CD4-positive, alpha-beta T cell treated with Interleukin-6 for 4 hours (primary cell): ENCODE measurements at regions not wholly inside any gene's neighbourhood (a gene's known extent, or its start where the extent isn't known, plus 50 kb on each side); places are given as distances from the start of the nearest gene placed in this dataset.
"Not testable (repeated sequence)": the region's sequence is repeated elsewhere in the genome, so short reads cannot be mapped to it uniquely, and the experiment has no call there.

Experiments used
- DNase-seq: peaks from one replicate; pipeline ENCODE4 v3.0.0-alpha.2; 2020; ENCODE audit warnings: mixed read lengths

DNA sequence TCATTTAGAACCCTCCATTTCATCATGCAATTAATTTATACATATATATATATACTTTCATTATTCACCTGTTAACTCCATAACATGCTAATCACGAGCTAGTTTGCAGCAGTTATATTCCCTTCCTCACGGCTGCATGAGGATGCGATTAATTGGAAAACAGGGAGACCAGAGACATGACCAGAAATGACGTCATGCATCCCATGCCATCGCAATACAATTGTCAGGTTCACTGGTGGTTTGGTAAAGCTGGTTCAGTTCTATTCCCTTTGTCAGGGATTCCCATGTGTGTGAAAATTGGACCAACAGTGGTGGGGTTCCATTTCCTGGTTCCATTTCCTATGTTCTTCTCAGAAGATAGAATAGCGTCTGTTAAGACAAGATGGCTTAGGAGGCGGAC is 440.4 kb upstream of the ERCC4 start:
- DNase-seq: no peak

DNA sequence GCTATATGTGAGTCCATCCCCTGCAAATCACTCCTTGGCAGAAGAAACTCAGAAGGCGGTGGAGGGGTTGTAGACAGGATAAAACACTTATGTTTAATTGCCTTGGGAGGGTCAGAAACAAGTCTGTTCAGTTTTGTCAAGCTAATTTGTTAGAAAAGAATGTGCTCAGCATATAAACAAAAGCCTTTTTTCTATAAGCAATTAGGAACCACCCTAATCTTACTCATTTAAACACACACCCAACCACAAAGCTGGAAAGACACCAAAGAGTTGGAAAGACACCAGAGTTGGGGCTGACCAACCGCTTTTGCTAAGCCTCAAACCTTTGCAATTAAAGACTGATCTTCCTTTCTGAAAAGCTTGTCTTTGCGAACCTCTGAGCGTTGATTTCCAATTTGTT is 439.2 kb upstream of the ERCC4 start:
- no peak for DNase-seq

DNA sequence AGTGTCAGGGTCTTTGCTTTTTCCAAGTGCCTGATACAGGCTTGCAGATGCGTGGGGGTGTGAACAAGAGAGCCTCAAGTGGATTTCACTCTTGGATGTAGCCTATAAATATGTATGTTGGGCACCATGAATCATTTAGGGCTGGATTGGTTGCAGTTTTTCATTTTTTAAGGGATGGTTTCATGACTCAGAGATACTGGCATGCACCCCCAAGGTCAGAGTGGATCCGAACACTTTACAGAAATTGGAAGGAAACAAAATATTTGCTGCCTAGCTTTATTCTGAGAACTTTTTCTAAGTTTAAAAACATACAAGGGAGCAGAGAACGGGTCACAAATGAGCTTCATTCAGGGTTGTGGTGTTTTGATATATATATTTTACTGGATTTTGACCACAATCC is 436.8 kb upstream of the ERCC4 start:
- DNase-seq: no peak

DNA sequence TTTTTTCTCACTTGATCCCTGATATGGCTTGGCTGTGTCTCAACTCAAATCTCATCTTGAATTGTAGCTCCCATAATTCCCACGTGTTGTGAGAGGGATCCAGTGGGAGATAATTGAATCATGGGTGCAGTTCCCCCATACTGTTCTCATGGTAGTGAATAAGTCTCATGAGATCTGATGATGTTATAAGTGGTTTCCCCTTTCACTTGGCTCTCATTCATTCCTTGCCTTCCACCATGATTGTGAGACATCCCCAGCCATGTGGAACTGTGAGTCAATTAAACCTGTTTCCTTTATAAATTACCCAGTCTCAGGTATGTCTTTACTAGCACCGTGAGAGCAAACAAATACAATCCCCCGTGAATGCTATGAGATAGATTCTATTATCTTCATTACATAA is 430.5 kb upstream of the ERCC4 start:
- not testable (repeated sequence) for DNase-seq

DNA sequence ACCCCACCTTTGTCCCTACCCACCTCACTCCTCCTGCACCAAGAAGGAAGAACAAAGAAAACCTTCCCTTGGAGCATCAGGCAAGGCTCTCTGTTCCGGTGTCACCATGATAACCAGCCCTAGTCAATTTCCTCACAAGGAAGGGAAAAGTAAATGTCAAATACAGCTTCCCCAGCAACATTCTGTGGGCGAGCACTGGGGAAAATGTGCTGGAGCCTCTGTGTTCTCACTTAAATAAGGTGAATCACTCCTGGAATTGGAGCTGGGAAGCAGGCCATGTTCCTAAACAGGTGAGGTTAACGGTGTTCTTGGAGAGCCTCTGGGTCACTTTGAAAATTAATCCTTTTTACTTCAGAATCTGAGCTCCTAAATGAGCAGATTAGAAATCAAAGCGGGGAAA is 427.9 kb upstream of the ERCC4 start:
- no peak for DNase-seq

DNA sequence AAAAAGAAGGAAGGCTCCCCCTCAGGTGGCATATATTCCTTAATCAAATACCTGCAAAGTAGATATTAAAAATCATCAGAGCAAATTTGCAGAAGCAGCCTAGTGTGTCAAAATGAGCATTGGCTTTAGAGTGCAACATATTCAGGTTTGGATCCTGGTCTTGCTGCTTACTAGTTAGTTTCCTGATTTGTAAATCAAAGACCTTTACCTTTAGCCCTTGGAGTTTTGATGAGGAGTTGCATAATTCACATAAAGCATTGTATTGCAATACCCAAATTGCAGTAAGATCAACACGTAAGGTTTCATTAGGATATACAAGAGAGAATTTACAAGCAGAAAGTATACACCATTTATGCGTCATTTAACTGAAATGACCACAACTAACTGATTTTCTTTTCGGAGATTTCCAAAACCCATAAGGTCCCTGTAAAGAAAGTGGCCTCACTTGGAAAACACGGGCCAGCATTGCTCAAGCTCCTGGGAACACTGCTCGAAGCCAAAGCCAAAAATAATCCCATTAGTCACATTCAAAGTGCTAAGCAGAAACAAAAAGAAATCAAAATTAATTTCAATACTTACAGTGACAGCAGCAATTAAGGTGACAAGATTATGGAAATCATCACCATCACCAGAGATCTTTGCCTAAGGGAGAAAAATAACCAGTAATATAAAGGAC is 415.9 kb upstream of the ERCC4 start:
- no peak for DNase-seq

DNA sequence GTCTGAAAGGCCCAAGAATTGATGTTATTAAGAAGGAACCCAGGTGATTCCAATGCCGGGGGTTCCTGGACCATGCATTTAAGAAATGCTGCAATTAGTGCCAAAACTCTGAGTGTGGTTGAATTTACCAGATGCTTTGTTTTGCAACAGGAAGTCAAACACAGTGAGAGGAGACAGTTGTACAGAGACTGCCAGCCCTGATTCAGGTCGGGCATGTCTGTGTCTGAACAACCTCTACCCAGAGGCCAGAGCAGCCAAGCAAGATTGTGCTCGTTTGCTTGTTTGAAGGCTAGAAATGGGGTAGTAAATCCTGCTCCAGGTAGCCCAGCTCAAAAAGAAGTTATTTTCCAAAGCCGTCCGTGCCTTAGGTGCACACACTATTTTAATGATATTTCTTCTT is 412.4 kb upstream of the ERCC4 start:
- DNase-seq: no peak

DNA sequence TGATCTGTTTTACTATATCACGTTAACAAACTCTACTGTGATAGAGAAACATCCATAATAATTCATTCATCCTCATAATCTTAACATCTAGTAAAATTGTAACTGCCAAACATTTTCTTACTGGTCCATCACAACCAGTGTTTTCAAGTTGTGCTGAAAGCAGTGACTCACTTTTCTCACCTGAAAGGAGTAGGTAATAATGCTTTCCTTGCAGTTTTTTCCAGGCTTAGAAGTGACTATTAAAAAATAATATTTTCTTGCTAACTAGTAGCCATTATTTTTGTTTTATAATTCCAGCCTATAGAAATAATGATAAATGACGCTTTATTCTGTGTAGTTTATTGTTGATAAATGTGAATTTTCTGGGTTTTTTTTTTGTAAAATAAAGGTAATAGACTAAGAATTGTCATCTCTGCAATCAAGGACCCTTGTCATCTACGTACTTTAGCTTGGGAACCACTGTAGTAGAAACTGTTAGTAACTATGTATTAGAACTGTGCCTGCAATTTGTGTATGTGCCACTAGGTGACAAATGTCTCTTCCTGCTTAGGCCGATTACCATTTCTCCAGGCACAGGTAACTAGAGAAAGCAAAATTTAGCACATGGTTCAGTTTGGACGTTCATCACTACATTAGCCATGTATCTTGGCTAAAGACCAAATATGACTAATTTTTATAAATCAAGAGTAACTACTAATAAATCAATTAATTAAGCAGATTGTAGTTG is 409.4 kb upstream of the ERCC4 start:
- no peak for DNase-seq

DNA sequence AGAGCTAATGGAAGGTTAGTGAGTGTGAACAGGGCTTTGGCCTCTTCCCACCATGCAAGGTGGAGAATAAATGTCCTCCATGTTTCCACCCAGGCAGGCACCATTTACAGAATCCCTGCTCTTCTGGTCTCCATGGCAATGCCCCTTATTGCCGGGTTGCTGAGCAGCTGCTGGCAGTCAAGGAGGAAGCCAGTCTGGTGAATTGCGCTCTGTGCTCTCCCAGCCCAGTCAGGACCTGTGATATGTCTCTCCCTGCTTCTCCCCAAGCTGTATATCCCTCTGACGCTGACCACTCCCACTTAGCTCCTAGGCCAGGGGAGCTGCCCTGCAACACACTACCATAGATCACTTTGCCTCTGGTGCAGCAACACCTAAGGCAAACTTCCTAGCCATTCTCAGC is 402.1 kb upstream of the ERCC4 start:
- no peak for DNase-seq

DNA sequence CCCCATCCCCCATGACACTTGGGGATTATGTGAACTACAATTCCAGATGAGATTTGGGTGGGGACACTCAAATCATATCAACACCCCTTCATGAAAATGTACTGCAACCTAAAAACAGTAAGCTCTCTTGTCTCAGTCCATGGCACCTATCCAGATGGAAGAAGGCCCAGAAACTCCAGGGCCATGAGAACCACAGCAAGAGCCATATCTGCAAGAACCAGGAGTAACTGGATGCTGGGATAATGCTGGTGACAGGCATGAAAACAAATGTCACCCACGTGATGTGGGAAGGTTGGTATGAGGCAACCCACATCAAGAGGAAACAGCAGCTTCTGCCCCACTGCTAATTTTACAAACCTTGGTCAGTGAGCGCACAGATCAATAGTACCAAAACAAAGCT is 400.1 kb upstream of the ERCC4 start:
- no peak for DNase-seq

DNA sequence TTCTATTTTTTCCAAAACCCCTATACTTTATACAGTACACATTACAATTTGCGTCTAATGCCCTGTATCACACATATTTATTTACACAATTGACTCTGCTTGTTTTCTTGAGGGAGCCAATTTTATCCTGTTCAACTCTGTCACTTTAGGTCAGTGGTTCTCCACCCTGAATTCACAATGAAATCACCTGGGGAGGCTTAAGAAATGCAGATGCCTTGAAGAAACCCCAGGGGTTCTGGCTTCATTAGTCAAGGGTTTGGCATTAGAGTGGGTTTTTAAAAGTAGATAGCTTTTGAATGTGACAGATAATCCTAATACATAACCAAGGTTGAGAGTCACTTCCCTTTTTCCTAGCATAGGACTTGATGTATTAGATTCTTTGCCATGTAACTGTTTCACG is 398.6 kb upstream of the ERCC4 start:
- DNase-seq: no peak

DNA sequence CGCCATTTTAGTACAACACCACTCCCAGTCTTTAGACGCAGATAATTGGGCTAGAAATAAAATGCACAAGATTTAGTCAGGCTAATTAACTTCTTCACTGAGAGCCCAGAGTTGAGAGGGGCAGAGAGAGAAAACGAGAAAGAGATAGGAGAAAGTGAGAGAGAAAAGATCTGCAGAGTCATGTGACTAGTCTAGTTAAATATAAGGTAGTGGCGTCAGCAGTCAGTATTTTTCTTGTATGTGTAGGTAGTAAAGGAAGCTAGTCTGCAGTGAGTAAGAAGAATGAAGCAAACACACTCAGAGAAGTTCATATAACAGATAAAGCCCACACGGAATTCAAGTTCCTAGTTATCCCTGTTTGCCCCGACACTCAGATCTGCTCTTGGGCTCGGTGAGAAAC is 392.6 kb upstream of the ERCC4 start:
- DNase-seq: no peak

DNA sequence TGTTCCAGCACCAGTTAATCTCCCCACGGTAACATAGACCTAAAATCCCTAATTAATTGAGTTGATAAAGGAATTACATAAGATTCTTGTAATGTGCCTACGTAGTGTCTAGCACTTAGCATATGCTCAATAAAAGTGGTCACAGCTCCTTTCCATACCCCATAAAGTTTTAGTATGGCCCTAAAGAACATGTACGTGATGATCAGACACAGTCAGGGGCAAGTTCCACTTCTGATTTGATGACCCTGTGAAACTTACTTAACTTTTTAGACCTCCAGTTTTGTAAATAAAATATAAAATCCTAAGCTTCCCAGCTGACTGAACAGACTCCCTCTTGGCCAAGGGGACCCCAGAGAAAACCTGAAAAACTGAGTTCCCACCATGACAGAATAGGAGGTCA is 391.3 kb upstream of the ERCC4 start:
- no peak for DNase-seq

DNA sequence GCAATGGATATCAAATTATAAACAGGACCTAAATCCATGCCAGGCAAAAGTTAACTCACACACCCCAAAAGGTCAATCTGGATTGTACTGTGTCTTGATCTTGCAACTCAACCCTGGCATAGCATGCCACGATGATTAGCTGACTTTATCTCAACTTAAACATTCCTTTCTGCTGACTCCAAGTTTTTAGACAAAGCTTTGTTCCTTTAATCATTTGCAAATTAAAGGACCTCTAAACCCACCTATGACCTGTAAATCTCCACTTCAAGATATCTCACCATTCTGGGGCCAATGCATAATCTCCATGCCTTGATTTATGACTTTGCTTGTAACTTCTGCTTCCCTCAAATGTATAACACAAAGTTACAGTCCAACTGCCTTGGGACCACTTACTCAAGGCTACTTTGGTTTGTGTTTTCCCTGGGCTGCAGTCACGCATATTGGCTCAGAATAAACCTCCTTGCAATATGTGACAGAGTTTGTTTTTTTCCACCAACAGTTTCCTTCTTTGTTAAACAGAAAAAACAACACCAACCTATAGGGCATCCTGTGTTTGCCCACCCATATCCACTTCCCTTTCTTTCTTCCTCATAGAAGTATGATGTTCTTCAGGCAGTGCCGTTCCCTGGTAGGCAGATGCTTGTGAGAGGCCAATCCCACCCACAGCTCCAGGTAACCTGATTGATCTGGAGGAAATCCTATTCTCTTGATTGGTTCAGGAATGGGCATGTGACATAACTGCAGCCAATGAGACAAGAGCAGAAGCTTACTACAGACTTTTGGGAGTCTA is 390.6 kb upstream of the ERCC4 start:
- no peak for DNase-seq

DNA sequence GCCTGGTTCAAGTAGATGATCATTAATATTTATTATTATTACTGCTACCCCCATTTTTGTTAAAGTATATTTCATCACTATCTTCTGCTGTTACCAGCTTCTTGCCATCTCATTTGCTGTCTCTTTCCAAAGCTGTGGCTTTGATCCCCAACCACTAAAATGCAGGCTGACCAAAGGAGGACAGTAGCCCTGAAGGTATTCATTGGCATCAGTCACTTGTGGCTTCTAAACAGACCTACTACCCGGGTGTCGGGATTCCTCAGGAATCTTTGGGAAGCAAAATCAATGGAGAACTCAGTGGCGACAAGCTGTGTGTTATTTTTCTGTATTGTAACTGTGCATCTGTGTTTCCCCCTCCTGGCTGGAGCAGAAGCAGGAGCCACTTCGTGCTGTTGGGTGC is 379.2 kb upstream of the ERCC4 start:
- no peak for DNase-seq

DNA sequence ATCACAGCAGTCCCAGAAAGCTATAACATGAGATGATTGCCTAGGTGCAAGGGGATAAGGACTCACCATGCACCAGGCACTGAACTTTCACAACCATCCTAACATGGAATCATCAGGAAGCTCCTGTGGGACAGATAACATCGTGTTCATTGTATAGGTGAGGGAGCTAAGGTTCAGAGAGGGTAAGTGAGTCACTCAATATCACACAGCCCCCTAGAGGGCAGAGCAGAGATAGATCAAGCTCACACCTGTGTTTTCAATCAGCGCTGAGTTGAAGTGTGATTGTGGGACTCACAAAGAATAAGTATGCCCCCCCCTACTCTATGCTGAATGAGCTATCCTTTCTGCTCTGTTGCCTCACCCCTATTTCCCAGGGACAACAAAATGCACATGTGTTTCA is 377.7 kb upstream of the ERCC4 start:
- no peak for DNase-seq

DNA sequence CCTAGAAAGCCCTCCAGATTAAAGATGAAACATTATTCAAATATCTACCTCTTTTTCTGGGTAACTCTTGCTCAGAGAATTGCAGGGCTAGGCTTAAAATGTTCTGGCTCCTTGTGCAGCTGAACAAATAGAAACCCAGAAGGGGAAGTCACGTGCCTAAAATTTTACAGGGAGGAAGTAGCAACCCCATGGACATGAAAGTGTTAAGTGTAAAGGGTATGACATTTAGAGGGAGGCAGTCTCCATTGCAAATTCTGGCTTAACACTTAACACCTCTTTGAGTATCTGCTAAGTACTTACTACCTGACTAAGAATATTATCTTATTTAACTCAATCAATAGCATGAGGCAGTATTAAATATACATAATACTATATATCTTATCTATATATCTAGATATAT is 376.1 kb upstream of the ERCC4 start:
- no peak for DNase-seq

DNA sequence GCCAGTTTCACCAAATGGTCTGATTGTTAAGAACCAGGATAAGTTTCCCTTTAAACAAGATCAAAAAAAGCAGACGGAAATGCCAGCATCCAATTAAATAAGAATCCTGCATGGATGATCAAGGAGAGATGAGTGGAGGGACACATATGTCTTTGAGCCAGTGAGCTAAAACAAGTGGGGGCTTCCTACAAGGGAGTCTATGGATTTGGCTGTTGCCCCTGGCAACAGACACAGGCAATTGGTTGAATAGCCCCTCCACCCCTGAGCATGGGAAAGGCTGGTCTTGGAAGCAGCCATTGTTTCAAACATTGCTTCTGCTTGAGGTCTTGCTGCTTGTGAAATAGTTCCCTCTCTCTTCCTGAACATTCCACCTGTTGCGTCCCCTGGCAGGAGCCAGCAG is 374.7 kb upstream of the ERCC4 start:
- no peak for DNase-seq

DNA sequence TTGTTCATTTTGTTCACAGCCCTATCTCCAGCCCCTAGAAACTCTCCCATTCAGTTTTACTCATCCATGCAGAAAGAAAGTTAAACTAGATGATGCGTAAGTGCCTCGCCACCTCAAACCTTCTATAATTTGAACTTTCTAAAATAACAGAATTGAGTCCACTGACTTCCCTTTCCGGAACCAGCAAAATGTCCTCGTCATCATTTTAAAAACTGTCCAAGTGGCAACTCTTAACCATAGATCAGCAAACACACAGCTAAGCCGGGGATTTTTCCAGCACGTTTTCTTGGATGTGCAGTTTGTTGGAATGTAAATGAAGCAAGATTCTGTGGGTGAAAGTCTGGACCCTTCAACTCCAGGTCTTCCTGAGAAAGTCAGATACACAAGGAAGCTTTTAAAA is 369.7 kb upstream of the ERCC4 start:
- no peak for DNase-seq

DNA sequence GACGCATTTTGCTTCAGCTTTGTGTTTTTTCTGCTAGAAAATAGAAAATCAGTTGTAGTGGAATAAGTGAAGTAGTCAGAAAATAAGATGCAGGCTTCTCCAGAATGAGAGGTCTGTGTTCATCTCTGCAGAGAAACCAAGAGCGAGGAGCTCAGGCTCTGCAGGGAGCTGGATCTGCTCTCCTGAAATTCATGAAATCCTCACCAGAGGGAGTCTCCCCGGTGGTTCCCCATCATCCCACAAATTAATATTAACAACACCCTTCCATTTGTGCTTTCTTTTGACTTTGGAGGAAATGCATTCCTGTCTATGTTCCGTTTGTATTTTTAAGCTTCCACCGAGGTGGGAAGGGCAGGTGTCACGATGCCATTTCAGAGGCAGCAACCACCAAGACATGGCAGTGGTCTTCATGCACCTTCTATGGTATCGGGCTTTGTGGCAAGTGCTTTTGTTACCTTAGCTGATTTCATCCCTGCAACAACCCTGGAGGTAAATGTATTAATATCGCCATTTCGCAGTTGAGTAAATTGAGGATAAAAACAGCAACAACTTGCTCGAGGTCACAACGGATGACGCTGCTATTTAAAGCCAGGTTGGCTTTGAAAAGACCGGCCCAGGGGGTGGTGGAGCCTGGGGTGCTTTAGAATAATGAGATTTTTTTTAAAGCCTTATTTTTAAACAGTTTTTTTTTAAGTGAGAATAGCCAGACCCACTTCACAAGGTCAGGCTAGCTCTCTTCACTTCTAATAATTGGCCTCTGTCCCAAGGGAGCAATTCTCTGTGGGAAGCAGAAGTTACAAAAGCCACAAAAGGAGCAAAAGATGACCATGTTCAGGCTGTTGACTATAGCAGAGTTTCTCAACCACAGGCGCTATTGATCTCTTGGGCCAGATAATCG is 367.6 kb upstream of the ERCC4 start:
- no peak for DNase-seq

DNA sequence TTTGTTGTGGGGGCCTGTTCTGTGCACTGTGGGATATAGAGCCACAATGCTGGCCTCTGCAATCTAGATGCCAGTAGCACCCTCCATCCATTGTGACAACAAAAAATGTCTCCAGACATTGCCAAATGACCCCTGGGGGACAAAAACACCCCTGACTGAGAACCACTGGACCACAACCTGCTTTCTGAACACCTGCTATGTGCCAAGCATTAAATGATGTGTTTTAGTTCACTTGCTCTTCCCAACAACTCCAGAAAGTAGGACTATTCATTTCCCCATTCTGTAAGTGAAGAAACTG is 367.0 kb upstream of the ERCC4 start:
- DNase-seq: no peak

DNA sequence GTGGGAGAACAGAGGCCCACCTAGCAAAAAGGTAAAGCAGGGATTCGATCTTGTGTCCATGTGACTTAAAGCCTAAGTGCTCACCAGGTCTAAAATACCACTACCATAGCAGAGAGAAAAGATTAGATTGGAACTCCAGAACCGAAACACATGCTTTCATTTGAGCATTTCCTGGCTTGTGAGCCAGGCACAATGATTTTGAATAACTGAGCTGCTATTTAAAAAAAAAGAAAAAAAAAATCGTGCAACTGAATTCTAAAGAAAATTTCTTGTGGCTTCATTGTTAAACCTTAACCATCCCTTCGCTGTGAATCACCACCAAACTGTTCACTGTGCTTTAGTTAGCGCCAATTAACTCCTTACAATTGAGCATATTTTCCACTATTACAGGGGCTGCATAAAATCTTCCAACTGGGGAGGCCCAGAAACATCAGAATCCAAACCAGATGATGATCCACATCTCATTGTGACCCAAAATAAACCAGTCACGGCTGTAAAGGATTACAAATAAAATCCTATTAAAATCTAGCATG is 366.4 kb upstream of the ERCC4 start:
- no peak for DNase-seq

DNA sequence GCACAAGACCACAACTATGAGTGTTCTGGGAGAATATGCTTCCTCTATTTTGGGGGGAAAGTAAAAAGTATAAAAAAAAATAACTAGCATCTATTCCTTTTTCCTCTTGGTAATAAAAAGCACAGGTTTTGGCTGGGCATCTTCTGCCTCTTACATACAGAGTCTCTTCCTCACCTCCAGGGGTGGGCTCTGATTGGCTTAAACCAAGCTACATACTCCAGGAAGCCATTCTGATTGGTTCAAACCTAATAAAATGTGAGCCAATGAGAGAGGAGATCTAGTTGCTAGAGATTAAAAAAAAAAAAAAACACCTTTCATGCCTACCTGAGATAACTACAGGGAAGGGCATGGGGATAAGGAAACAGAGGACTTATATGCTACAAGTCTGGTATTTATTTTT is 365.9 kb upstream of the ERCC4 start:
- no peak for DNase-seq
